Testis (tissue), 2 donors: ENCODE measurements at regions not wholly inside any gene's neighbourhood (a gene's known extent, or its start where the extent isn't known, plus 50 kb on each side); places are given as distances from the start of the nearest gene placed in this dataset.
A peak's percentile ranks its signal among the peaks of the same experiment; 100 is the strongest.

ENCODE experiments used
- DNase-seq: peaks from one replicate; pipeline ENCODE4 v3.0.0-alpha.2; 2019
- H3K27ac ChIP-seq, 2 donors: fragments of 200-600 bp; sonication (generic); one replicate each; pipeline ENCODE4 v1.5.1; 2019
- H3K27me3 ChIP-seq: fragments of 200-600 bp; sonication (generic); one replicate; pipeline ENCODE4 v1.5.1; 2019
- H3K36me3 ChIP-seq: fragments of 200-600 bp; sonication (generic); one replicate; pipeline ENCODE4 v1.5.1; 2017; ENCODE audit warnings: low read depth; ENCODE audit errors: missing control alignments
- H3K4me1 ChIP-seq: fragments of 200-600 bp; sonication (generic); one replicate; pipeline ENCODE4 v1.5.1; 2019
- H3K4me3 ChIP-seq, 2 donors: fragments of 200-600 bp; sonication (generic); one replicate each; pipeline ENCODE4 v1.5.1; 2017 to 2019
- H3K9me3 ChIP-seq: fragments of 200-600 bp; sonication (generic); one replicate; pipeline ENCODE4 v1.5.1; 2017
- POLR2A ChIP-seq: fragments of 450-650 bp; IDR thresholded peaks from one replicate; pipeline ENCODE4 v1.6.1; 2017; ENCODE audit warnings: antibody characterized with exemption, mild to moderate bottlenecking, moderate library complexity
- WGBS, 2 donors: methylation state at CpG; one replicate each; pipeline ENCODE4 v1.1.5; 2018; 5-methylcytosine and 5-hydroxymethylcytosine counted together
- intact Hi-C: fragments of 100-400 bp; cut with DNase I; formaldehyde crosslinking; loops from one replicate; pipeline ENCODE4 v1.15.1; 2023; ENCODE audit warnings: low total_unique reads
- TF ChIP-seq, protein P1 (sequence below), 3 experiments: fragments of 450-650 bp in 2 of 3; fragments of 200-600 bp in 1 of 3; sonication (generic) in 1 of 3; IDR thresholded peaks; one replicate each; pipeline ENCODE4 v1.5.1; 2016 to 2019; ENCODE audit warnings: antibody characterized with exemption in 3 of 3, mild to moderate bottlenecking in 2 of 3, moderate library complexity in 1 of 3

- no peaks in the 10 kb centered on the region for H3K4me1 ChIP-seq
- TF ChIP-seq, protein P1, sequence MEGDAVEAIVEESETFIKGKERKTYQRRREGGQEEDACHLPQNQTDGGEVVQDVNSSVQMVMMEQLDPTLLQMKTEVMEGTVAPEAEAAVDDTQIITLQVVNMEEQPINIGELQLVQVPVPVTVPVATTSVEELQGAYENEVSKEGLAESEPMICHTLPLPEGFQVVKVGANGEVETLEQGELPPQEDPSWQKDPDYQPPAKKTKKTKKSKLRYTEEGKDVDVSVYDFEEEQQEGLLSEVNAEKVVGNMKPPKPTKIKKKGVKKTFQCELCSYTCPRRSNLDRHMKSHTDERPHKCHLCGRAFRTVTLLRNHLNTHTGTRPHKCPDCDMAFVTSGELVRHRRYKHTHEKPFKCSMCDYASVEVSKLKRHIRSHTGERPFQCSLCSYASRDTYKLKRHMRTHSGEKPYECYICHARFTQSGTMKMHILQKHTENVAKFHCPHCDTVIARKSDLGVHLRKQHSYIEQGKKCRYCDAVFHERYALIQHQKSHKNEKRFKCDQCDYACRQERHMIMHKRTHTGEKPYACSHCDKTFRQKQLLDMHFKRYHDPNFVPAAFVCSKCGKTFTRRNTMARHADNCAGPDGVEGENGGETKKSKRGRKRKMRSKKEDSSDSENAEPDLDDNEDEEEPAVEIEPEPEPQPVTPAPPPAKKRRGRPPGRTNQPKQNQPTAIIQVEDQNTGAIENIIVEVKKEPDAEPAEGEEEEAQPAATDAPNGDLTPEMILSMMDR (IDR thresholded peaks at IDR 0.05), result no peak
- TF ChIP-seq POLR2A, result no peak
- DNase-seq, result no peak
- H3K9me3 ChIP-seq, result no peaks in the 10 kb centered on the region
- no peaks in the 10 kb centered on the region for H3K27me3 ChIP-seq
- intact Hi-C loops, result no loop called here
- H3K36me3 ChIP-seq, result no peaks in the 10 kb centered on the region
- H3K27ac ChIP-seq, result no peak overlapping the region
- no peak overlapping the region for H3K4me3 ChIP-seq
Measured at GRCh38 chr4:124253080-124253479, 459.5 kb downstream of the ANKRD50 start.

GRCh38 chr4:124262211-124263179, 450.0 kb downstream of the ANKRD50 start:
- Histone ChIP-seq H3K4me1 (no peaks in the 10 kb centered on the region), H3K9me3 (no peaks in the 10 kb centered on the region), H3K27me3 (no peaks in the 10 kb centered on the region), H3K27ac (no peak overlapping the region), H3K4me3 (no peak overlapping the region), H3K36me3 (no peaks in the 10 kb centered on the region)
- TF ChIP-seq POLR2A, result no peak
- TF ChIP-seq, protein P1 (IDR thresholded peaks at IDR 0.05), result peak; percentile 47 to 62 (median 56)
- intact Hi-C loops, result no loop called here
- peak; percentile 78 for DNase-seq
- 13 to 23% methylated on average over 7 of the region's 7 CpGs for WGBS, 2 donors

DNA sequence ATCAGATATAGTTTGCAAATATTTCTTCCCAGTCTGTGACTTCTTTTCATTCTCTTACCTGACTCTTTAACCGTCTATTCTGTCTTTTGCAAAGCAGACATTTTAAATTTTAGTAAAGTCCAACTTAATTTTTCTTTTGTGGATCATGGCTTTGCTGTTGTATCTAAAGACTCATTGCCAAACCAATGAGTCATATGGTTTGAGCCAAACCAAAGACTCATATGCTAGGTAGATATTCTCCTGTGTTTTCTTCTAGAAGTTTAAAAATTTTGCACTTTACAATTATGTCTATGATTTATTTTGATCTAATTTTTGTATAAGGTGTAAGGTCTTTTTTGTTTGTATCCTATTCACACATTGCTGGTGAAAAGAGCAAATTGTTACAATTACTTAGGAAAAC, 446.8 kb downstream of the ANKRD50 start:
- WGBS, 2 donors, result 90 to 96% methylated on average over 1 of the region's 1 CpG
- Histone ChIP-seq H3K27ac (no peak overlapping the region), H3K4me3 (no peak overlapping the region), H3K36me3 (no peaks in the 10 kb centered on the region), H3K4me1 (no peaks in the 10 kb centered on the region), H3K27me3 (no peaks in the 10 kb centered on the region), H3K9me3 (no peaks in the 10 kb centered on the region)
- TF ChIP-seq, protein P1 (IDR thresholded peaks at IDR 0.05), result no peak
- TF ChIP-seq POLR2A, result no peak
- intact Hi-C loops, result no loop called here
- no peak for DNase-seq

GRCh38 chr4:124266721-124267120, 445.8 kb downstream of the ANKRD50 start:
- Histone ChIP-seq H3K27me3 (no peaks in the 10 kb centered on the region), H3K4me1 (no peaks in the 10 kb centered on the region), H3K36me3 (no peaks in the 10 kb centered on the region), H3K9me3 (no peaks in the 10 kb centered on the region), H3K4me3 (no peak overlapping the region), H3K27ac (no peak overlapping the region)
- no peak for TF ChIP-seq POLR2A
- TF ChIP-seq, protein P1 (IDR thresholded peaks at IDR 0.05), result no peak
- no peak for DNase-seq
- intact Hi-C loops, result no loop called here
- WGBS, 2 donors, result 85 to 93% methylated on average over 3 of the region's 3 CpGs

GRCh38 chr4:124276461-124276860, 436.1 kb downstream of the ANKRD50 start:
- Histone ChIP-seq H3K36me3 (no peaks in the 10 kb centered on the region), H3K27me3 (no peaks in the 10 kb centered on the region), H3K9me3 (no peaks in the 10 kb centered on the region), H3K27ac (no peak overlapping the region), H3K4me3 (no peak overlapping the region), H3K4me1 (no peaks in the 10 kb centered on the region)
- TF ChIP-seq, protein P1 (IDR thresholded peaks at IDR 0.05), result no peak
- TF ChIP-seq POLR2A, result no peak
- DNase-seq, result no peak
- intact Hi-C loops, result no loop called here
